ENCODE measurements at regions not wholly inside any gene's neighbourhood (a gene's known extent, or its start where the extent isn't known, plus 50 kb on each side); places are given as distances from the start of the nearest gene placed in this dataset.
A peak's percentile ranks its signal among the peaks of the same experiment; 100 is the strongest.

DNA sequence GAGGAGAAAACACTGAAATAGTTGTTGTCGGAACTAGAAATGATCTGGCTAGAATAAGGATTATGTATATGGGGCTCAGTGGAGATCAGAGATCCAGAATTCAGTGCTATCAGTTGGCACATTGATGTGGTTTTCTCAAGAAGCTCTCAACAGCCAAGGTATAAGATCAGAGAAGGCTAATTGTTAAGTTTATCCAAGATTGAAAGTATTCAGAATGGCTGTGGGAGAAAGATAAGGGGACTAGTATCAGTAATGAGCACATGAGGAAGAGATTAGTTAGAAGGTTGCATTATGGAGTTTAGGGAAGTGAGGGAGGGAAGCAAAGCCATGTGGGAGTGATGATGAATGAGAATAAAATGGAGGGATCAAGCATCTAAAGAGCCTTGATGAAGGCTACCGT is 128.1 kb upstream of the MIS18BP1 start:
- no peak for DNase-seq (ENCODE audit: low read depth)

DNA sequence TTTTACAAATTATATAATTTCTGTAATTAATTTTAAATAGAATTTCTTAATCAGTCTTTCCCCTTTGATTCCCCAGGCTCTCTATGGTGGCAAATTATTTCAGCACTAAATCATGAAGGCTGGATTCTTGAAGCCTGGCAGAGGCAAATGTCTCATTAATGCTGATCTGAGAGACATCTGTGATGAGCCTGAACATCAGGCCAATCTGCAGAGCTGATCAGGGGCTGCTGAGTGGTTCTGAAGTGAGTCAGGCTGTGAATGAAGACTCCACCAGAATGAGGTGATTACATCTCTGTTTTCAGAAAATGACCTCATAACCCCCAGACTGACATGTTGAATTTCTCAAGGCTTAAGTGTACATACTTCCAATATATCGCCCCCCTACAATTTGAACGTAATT is 124.2 kb upstream of the MIS18BP1 start:
- peak; percentile 19 for DNase-seq (ENCODE audit: low read depth)

DNA sequence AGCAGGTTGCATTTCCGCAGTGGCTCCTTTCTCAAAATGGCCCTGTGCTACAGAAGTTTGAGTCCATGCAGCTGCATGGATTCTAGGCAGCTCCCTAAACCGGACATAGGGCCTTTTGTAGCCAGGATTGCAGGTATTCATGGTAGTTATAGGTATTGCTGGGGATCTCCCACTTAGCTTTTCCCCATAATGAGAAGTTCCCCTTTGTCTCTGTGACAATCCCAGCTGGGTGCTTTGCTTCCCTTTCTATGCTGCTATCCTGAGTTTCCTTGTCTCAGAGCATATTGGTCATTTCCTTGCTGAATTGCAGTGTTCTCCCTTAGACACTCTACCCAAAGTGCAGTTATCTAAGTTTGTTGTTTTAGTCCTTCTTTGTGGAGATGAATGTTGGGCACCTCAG is 120.9 kb upstream of the MIS18BP1 start:
- no peak for DNase-seq (ENCODE audit: low read depth)

DNA sequence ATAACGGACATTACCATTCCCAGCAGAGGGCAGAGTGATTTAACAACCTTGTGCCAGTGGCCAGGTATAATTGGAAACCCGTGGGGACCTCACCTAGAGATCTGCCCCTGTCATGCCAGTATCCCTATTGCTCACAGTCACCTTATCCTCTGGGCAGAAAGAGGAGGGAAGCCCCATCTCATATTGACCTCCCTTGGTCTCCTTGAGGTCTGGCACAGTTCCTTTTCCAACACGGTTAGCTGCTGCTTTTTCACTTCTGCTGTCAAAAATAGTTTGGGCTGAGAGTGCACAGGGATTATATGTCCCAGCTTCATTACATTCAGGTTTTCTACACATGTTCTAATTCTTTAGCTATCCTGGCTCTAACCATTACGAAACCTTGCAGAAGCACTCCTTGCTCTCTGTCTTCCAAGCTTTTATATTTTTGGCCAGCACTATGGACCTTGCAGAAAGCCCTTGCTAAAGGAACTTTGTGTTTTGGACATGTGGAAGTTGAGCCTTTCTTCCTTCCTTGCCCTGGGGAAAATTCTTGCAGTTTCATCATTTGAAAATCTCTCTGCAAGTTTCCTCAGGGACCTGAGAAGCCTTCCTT is 111.7 kb upstream of the MIS18BP1 start:
- DNase-seq (ENCODE audit: low read depth), result no peak

DNA sequence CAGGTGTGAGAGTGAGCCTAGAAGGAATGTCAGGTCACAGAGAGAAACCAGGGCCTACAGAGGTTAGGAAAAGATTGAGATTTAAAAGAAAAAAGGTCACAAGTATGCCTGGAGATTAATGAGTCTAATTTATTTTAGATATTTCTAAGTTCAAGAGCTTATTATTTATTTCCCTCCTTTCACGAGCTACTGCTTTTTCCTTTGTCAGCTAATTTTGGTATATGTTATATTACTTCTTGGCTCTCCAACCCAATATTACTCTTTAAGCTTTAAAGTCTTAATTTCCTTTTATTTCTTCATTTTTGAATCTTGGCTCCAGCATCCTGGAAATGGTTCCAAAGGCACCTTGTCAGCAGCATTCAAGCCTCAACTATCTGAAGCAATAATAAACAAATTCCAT is 109.5 kb upstream of the MIS18BP1 start:
- DNase-seq (ENCODE audit: low read depth), result no peak

DNA sequence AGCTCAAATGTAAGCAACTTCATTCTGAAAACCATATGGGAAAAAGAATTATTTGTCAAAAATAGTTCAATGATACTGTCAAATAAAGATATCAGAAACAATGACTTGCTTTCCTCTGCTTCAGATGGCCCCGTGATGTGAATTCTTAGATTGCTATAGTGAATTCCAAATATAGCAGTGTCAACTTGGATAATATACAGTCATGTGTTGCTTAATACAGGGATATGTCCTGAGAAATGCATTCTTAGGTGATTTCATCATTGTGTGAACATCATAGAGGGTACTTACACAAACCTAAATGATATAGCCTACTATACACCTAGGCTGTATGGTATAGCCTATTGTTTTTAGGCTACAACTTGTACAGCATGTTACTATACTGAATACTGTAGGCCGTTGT is 108.7 kb upstream of the MIS18BP1 start:
- no peak for DNase-seq (ENCODE audit: low read depth)

DNA sequence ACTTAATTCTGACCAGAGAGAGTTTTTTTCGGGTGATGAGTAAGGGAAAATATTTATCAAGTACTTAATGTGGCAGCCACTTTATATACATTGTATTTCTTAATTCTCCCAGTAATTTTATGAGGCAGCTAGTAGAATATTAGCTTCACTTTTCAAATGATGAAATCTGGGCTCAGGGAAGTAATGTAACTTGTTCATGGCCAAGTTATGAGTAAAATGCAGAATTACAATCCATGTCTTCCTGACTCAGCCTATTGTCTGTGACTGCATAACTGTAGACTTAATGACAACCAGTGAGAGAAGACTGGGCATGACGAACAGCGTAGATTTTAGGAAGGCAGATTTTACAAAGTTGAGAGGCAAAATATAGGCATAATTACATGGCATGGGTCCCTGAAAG is 106.7 kb upstream of the MIS18BP1 start:
- DNase-seq (ENCODE audit: low read depth), result no peak

DNA sequence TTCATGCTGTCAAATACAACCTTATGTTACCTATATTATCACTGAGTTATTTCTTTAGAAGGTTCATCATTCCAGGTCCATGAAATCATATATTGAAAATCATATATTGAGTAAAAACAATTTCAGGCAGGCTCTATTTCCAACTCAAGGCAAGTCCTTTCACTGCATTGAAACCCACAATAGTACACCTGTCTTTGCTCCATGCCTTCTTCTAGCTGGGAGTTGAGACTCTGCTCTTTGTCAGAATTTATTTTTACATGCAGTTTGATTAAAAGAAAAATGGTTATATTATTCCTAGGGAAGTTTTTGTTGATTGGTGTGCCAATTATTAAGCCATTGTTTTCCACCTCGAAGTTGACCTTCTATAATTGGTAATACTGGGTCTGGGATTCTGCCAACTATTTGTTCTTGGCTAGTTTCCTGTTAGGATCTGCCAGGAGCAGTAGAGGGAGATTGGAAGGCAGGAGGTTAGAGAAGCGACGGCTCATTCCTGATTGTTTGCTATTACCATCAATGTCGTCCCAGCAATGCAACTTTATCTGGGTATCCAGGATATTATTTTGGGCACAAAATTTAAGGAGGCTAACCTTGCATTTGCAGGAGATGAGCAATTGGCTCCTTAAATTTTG is 79.5 kb upstream of the MIS18BP1 start:
- no peak for DNase-seq (ENCODE audit: low read depth)

DNA sequence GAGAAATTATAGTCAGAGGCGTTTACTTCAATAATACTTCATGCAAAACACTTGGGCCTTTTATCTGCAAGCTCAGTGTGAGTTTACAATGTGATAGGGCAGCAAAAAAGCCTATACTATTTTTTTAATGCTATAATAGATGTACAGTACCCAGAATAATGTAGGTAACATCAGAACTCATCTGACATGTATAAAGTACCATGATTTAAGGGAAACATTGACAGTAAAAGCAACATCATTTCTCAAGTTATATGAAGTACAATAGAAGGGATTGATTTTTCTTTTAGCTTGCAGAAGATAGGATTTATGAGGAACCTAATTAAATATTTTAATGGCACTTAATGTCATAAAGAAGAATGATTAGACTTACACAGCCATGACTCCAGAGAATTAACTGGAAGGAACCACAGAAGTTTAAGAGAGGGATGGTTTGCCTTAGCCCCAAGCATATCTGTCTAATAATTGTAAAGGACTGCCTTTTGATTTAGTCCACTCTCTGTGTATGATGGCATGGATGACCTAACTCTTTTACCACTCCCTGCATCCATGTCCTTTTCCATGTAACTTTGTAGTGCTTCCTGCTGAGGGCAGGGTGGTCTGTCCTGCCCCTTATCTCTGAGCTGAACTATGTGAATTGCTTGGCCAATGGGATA is 55.9 kb upstream of the MIS18BP1 start:
- no peak for DNase-seq (ENCODE audit: low read depth)
